ENCODE measurements at regions not wholly inside any gene's neighbourhood (a gene's known extent, or its start where the extent isn't known, plus 50 kb on each side); places are given as distances from the start of the nearest gene placed in this dataset.

DNA sequence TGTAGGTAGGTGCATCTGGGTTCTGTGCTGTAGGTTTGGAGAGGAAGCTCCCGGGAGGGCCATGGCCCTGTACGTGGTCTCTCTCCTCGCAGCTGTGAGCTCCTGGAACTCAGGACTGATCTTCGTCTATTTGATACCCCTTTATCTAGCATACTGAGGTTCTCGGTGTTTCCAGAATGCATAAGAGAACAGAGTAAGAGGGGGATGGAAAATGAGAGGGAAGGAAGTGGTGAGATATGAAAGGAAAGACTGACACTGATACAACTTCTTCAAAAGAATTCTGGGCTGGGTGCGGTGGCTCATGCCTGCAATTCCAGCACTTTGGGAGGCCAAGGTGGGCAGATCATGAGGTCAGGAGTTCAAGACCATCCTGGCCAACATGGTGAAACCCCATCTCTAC, 90.7 kb downstream of the CHRD start:
- no peak overlapping the region for H3K27ac ChIP-seq
- DNase-seq (ENCODE audit: low spot score), result peak; percentile 23

DNA sequence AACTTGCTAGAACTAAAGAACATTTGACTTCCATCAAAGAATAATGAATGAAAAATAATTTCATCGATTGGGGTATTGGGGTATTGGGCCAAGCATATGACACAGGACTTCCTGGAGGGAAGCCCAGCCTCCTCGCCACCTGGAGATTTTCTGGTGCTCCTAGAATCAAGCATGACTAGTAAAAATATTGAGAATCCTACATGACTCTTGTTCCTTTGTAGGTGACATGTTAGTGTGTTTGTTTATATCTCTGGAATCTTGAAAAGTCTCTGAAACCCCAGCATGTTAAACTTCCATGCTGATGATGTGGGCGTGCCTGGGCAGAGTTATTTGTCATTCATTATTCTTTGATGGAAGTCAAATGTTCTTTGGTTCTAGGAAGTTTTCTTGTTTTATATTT, 90.1 kb upstream of the EPHB3 start:
- Histone ChIP-seq H3K27me3 (no peaks in the 10 kb centered on the region), H3K27ac (no peak overlapping the region), H3K9me3 (no peaks in the 10 kb centered on the region), H3K4me1 (peaks cover 0 to 8% of the 10 kb centered on the region in 2 donors), H3K4me3 (no peak overlapping the region), H3K36me3 (no peaks in the 10 kb centered on the region)
- TF ChIP-seq, protein P1, sequence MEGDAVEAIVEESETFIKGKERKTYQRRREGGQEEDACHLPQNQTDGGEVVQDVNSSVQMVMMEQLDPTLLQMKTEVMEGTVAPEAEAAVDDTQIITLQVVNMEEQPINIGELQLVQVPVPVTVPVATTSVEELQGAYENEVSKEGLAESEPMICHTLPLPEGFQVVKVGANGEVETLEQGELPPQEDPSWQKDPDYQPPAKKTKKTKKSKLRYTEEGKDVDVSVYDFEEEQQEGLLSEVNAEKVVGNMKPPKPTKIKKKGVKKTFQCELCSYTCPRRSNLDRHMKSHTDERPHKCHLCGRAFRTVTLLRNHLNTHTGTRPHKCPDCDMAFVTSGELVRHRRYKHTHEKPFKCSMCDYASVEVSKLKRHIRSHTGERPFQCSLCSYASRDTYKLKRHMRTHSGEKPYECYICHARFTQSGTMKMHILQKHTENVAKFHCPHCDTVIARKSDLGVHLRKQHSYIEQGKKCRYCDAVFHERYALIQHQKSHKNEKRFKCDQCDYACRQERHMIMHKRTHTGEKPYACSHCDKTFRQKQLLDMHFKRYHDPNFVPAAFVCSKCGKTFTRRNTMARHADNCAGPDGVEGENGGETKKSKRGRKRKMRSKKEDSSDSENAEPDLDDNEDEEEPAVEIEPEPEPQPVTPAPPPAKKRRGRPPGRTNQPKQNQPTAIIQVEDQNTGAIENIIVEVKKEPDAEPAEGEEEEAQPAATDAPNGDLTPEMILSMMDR (IDR thresholded peaks at IDR 0.05), result no peak
- DNase-seq (ENCODE audit: low spot score), result peak; percentile 11

More for the DNA sequence above, 90.7 kb downstream of the CHRD start:
- TF ChIP-seq, protein P1 (IDR thresholded peaks at IDR 0.05), result no peak
- Histone ChIP-seq H3K9me3 (no peaks in the 10 kb centered on the region), H3K27me3 (no peaks in the 10 kb centered on the region), H3K4me3 (no peak overlapping the region), H3K36me3 (no peaks in the 10 kb centered on the region), H3K4me1 (peaks cover 0 to 17% of the 10 kb centered on the region in 2 donors)

DNA sequence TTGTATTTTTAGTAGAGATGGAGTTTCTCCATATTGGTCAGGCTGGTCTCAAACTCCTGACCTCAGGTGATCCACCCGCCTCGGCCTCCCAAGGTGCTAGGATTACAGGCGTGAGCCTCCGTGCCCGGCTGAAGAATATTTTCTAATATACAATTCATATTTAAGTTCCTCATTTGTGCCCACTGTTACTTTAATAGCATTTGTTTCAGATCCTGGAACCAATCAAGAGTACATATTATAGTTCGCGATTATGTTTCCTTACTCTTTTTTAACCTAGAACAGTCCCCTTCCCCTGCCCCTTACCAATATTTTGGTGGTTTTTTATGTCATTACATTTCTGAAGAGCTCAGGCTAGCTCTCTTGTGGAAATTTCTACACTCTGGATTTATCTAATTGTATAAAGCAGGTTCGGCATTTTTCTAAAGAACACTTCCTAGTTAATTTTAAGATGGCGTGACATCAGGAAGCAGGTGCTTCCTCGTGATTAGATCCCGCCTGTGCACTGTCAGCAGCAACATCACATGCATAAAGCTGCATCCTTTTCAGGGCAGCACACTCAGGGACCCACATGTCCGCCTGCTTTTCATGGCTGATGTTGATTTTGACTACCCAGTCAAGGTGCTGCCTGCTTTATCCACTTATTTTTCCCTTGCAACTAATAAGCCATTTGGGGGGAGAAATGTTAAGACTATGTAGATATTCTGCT, 88.7 kb upstream of the EPHB3 start:
- TF ChIP-seq, protein P1 (IDR thresholded peaks at IDR 0.05), result no peak
- Histone ChIP-seq H3K27me3 (no peaks in the 10 kb centered on the region), H3K4me1 (no peaks in the 10 kb centered on the region), H3K36me3 (no peaks in the 10 kb centered on the region), H3K4me3 (no peak overlapping the region), H3K9me3 (no peaks in the 10 kb centered on the region), H3K27ac (no peak overlapping the region)
- DNase-seq (ENCODE audit: low spot score), result peak; percentile 59

DNA sequence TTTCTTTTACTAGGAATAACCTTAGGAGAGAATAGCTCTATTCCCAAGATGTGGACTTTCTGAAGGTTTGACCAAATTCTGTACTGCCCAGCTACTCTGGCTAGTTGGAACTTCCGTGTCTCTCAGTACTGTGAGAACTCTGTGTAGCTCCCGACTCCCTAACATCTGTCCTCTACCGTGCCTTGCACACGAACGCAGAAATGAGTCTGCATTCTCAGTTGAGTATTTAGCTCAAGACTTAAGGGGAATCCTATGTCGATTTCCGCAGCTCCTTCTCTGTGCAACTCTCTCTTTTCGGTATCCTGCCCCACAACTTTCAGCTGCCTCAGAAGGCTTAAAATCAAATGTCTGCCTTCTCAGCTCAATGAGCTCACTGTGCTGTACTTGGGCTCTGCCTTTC, 86.7 kb upstream of the EPHB3 start:
- Histone ChIP-seq H3K27ac (peak overlapping the region in 1 of 2 donors; percentile 16), H3K9me3 (no peaks in the 10 kb centered on the region), H3K36me3 (no peaks in the 10 kb centered on the region), H3K27me3 (no peaks in the 10 kb centered on the region), H3K4me1 (no peaks in the 10 kb centered on the region), H3K4me3 (no peak overlapping the region)
- DNase-seq (ENCODE audit: low spot score), result peak; percentile 5
- TF ChIP-seq, protein P1 (IDR thresholded peaks at IDR 0.05), result no peak

DNA sequence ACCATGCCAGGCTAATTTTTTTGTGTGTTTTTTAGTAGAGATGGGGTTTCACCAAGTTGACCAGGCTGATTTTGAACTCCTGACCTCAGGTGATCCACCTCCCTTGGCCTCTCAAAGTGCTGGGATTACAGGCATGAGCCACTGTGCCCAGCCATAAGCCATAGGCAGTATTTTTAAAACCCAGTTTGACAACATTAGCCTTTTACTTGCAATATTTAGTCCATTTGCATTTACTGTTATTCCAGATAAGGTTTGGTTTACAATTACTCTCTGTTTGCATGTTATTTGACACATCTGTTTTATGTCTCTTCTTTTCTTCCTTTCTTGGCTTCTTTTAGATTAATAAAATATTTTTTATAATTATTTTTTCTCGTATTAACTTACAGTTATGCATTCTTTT, 83.6 kb upstream of the EPHB3 start:
- Histone ChIP-seq H3K27me3 (no peaks in the 10 kb centered on the region), H3K36me3 (no peaks in the 10 kb centered on the region), H3K4me1 (no peaks in the 10 kb centered on the region), H3K27ac (no peak overlapping the region), H3K4me3 (no peak overlapping the region), H3K9me3 (no peaks in the 10 kb centered on the region)
- peak; percentile 13 for DNase-seq (ENCODE audit: low spot score)
- TF ChIP-seq, protein P1 (IDR thresholded peaks at IDR 0.05), result no peak

All from right atrium auricular region (tissue), 2 donors.